ENCODE measurements at regions not wholly inside any gene's neighbourhood (a gene's known extent, or its start where the extent isn't known, plus 50 kb on each side); places are given as distances from the start of the nearest gene placed in this dataset.
"Not testable (repeated sequence)": the region's sequence is repeated elsewhere in the genome, so short reads cannot be mapped to it uniquely, and the experiment has no call there.

GRCh38 chr5:12592228-12592627 is 688.0 kb upstream of the CTNND2 start (continued):
- TF ChIP-seq EZH2 (IDR thresholded peaks at IDR 0.05; ENCODE audit: low read depth, unreplicated experiment): no peak
- no peak for TF ChIP-seq STAT1 (IDR thresholded peaks at IDR 0.05; ENCODE audit: unreplicated experiment)

DNA sequence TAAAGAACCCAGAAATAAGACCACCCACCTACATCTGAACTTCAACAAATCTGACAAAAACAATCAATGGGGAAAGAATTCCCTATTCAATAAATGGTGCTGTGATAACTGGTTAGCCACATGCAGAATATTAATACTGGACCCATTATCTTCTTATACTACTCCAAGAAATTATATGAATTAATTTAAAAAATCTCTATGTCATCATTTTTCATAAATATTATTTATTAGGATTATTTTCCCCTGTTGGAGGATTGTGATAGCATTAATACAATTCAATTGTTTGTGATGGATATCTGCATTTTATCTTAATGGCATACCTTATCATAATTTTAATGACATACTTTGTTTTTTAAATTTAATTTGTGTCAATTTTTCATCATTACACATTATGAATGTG is 682.2 kb upstream of the CTNND2 start:
- peaks cover 26% of the 10 kb centered on the region; the same call in 2 of the 3 replicates for H3K36me3 Mint-ChIP-seq (ENCODE audit: low read depth)
- no peaks in the 10 kb centered on the region for H3K27me3 ChIP-seq (ENCODE audit: insufficient read depth)
- H3K4me3 ChIP-seq: no peak overlapping the region
- no peak overlapping the region for H3K27ac Mint-ChIP-seq
- no peak overlapping the region for H2AFZ ChIP-seq
- H3K27ac ChIP-seq (ENCODE audit: low read depth): no peak overlapping the region
- TF ChIP-seq, protein P1, sequence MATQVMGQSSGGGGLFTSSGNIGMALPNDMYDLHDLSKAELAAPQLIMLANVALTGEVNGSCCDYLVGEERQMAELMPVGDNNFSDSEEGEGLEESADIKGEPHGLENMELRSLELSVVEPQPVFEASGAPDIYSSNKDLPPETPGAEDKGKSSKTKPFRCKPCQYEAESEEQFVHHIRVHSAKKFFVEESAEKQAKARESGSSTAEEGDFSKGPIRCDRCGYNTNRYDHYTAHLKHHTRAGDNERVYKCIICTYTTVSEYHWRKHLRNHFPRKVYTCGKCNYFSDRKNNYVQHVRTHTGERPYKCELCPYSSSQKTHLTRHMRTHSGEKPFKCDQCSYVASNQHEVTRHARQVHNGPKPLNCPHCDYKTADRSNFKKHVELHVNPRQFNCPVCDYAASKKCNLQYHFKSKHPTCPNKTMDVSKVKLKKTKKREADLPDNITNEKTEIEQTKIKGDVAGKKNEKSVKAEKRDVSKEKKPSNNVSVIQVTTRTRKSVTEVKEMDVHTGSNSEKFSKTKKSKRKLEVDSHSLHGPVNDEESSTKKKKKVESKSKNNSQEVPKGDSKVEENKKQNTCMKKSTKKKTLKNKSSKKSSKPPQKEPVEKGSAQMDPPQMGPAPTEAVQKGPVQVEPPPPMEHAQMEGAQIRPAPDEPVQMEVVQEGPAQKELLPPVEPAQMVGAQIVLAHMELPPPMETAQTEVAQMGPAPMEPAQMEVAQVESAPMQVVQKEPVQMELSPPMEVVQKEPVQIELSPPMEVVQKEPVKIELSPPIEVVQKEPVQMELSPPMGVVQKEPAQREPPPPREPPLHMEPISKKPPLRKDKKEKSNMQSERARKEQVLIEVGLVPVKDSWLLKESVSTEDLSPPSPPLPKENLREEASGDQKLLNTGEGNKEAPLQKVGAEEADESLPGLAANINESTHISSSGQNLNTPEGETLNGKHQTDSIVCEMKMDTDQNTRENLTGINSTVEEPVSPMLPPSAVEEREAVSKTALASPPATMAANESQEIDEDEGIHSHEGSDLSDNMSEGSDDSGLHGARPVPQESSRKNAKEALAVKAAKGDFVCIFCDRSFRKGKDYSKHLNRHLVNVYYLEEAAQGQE (IDR thresholded peaks at IDR 0.05; ENCODE audit: unreplicated experiment): no peak
- no peak for TF ChIP-seq JUNB (IDR thresholded peaks at IDR 0.05; ENCODE audit: unreplicated experiment)
- no peak for TF ChIP-seq ZNF462 (CRISPR knock-in tag; IDR thresholded peaks at IDR 0.05)
- no peak for TF ChIP-seq ETS1 (IDR thresholded peaks at IDR 0.05)
- TF ChIP-seq CTCF (conservative IDR thresholded peaks at IDR 0.05; ENCODE audit: low read depth in 2 of 2): no peak
- H3K9me3 Mint-ChIP-seq: peaks cover 8% of the 10 kb centered on the region; the same call in 2 of the 3 replicates
- no peaks in the 10 kb centered on the region for H3K79me2 ChIP-seq (replicated peaks; ENCODE audit: insufficient read depth)
- no peaks in the 10 kb centered on the region for H3F3A ChIP-seq (replicated peaks; ENCODE audit: low read depth)
- H3K4me3 Mint-ChIP-seq: no peak overlapping the region
- no peaks in the 10 kb centered on the region for H3K27me3 Mint-ChIP-seq (ENCODE audit: insufficient read depth, low read depth, poor library complexity)
- ATAC-seq (no peak), DNase-seq (ENCODE audit: low spot score) (no peak)
- no peaks in the 10 kb centered on the region for H4K20me1 ChIP-seq (replicated peaks; ENCODE audit: insufficient read depth)
- H3K4me1 ChIP-seq (ENCODE audit: insufficient read depth): no peaks in the 10 kb centered on the region
- peaks cover 7% of the 10 kb centered on the region for H3K9me2 ChIP-seq (ENCODE audit: insufficient read depth)
- no peaks in the 10 kb centered on the region; the same call in 1 of the 2 replicates for H3K36me3 ChIP-seq (ENCODE audit: insufficient read depth)
- H3K4me2 ChIP-seq: no peak overlapping the region
- H3K4me1 Mint-ChIP-seq: no peaks in the 10 kb centered on the region

DNA sequence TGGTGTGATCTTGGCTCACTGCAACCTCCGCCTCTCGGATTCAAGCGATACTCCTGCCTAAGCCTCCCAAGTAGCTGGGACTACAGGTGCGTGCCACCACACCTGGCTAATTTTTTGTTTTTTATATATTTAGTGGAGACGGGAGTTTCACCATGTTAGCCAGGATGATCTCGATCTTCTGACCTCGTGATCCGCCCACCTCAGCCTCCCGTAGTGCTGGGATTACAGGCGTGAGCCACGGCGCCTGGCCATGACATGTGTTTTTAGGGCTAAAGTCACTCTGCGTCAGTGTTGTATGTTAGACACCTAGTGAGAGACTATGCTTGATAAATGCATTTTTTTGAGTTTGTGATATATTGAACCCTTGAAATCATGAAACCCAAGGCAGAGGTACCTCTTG is 674.6 kb upstream of the CTNND2 start:
- H3K4me3 ChIP-seq; H3K36me3 ChIP-seq (ENCODE audit: insufficient read depth); H3K9me2 ChIP-seq (ENCODE audit: insufficient read depth); H3F3A ChIP-seq (replicated peaks; ENCODE audit: low read depth); H4K20me1 ChIP-seq (replicated peaks; ENCODE audit: insufficient read depth); H3K27me3 Mint-ChIP-seq (ENCODE audit: insufficient read depth, low read depth, poor library complexity); H3K27ac ChIP-seq (ENCODE audit: low read depth); H3K79me2 ChIP-seq (replicated peaks; ENCODE audit: insufficient read depth); H3K27ac Mint-ChIP-seq; H3K4me2 ChIP-seq; H3K27me3 ChIP-seq (ENCODE audit: insufficient read depth); H3K4me1 ChIP-seq (ENCODE audit: insufficient read depth); DNase-seq (ENCODE audit: low spot score); H2AFZ ChIP-seq; H3K4me3 Mint-ChIP-seq; ATAC-seq: not testable (repeated sequence)
- Mint-ChIP-seq H3K9me3 (peaks cover 14% of the 10 kb centered on the region; the same call in 2 of the 3 replicates), H3K36me3 (ENCODE audit: low read depth) (peaks cover 41% of the 10 kb centered on the region), H3K4me1 (peaks cover 11% of the 10 kb centered on the region; the same call in 2 of the 3 replicates)

Measured in GM23338 (cell line).